ENCODE measurements at regions not wholly inside any gene's neighbourhood (a gene's known extent, or its start where the extent isn't known, plus 50 kb on each side); places are given as distances from the start of the nearest gene placed in this dataset.

GRCh38 chr2:144643537-144644336 lies 123.8 kb upstream of the ZEB2 start:
- H3K4me1 ChIP-seq (ENCODE audit: control insufficient read depth, insufficient read depth, low read length) = peaks cover 8% of the 10 kb centered on the region; the same call in 1 of the 2 replicates
- no peaks in the 10 kb centered on the region; the same call in 1 of the 2 replicates for H3K9me3 ChIP-seq (ENCODE audit: control insufficient read depth, insufficient read depth, low read depth, low read length)
- no peak overlapping the region for H3K4me3 ChIP-seq (ENCODE audit: low read depth, low read length)
- ChIA-PET POLR2A (no interaction called here), CTCF (no interaction called here)
- no peak overlapping the region for H3K27ac ChIP-seq (ENCODE audit: extremely low read depth, low read depth, low read length)
- H3K36me3 ChIP-seq (ENCODE audit: control insufficient read depth in 2 of 2, insufficient read depth in 1 of 2, low read length in 2 of 2) = no peaks in the 10 kb centered on the region
- no peak for TF ChIP-seq ZBTB11 (tag by site-specific recombination; conservative IDR thresholded peaks at IDR 0.05; ENCODE audit: low read depth)
- TF ChIP-seq ZBTB20 (tag by site-specific recombination; IDR thresholded peaks at IDR 0.05) = peak; percentile 82
- no peak for TF ChIP-seq PRDM4 (tag by site-specific recombination; IDR thresholded peaks at IDR 0.05)
- TF ChIP-seq ZNF837 (tag by site-specific recombination; IDR thresholded peaks at IDR 0.05) = no peak
- no peak for TF ChIP-seq HOXC10 (CRISPR knock-in tag; IDR thresholded peaks at IDR 0.05)
- TF ChIP-seq GLIS1 (tag by site-specific recombination; IDR thresholded peaks at IDR 0.05) = peak; percentile 95
- 0 out of 2 replicates have a peak, but pooled peaks have one; percentile 30 for TF ChIP-seq ZIC2 (tag by site-specific recombination; IDR thresholded peaks at IDR 0.05)
- TF ChIP-seq ZNF426 (tag by site-specific recombination; IDR thresholded peaks at IDR 0.05) = no peak
- no peak for TF ChIP-seq ZSCAN23 (tag by site-specific recombination; IDR thresholded peaks at IDR 0.05)
- no peak for TF ChIP-seq PBX3 (CRISPR knock-in tag; IDR thresholded peaks at IDR 0.05)
- peak; percentile 31; the same call in 1 of the 2 replicates for TF ChIP-seq ZNF843 (tag by site-specific recombination; IDR thresholded peaks at IDR 0.05)
- TF ChIP-seq ZNF157 (tag by site-specific recombination; IDR thresholded peaks at IDR 0.05) = no peak
- TF ChIP-seq ZNF214 (tag by site-specific recombination; IDR thresholded peaks at IDR 0.05; ENCODE audit: borderline replicate concordance) = no peak
- no peak for TF ChIP-seq ZNF48 (tag by site-specific recombination; IDR thresholded peaks at IDR 0.05)
- peak; percentile 34; the same call in 1 of the 2 replicates for TF ChIP-seq PRDM6 (tag by site-specific recombination; IDR thresholded peaks at IDR 0.05)
- no peak for TF ChIP-seq KLF16 (tag by site-specific recombination; IDR thresholded peaks at IDR 0.05)
- TF ChIP-seq WT1 (tag by site-specific recombination; IDR thresholded peaks at IDR 0.05) = no peak
- no peak for TF ChIP-seq ATF2 (tag by site-specific recombination; IDR thresholded peaks at IDR 0.05; ENCODE audit: low read depth)
- no peak for TF ChIP-seq YY2 (tag by site-specific recombination; IDR thresholded peaks at IDR 0.05)
- no peak for TF ChIP-seq ZNF610 (tag by site-specific recombination; IDR thresholded peaks at IDR 0.05; ENCODE audit: borderline replicate concordance)
- no peak for TF ChIP-seq ZNF670 (tag by site-specific recombination; IDR thresholded peaks at IDR 0.05; ENCODE audit: low read depth)

All from HEK293 (cell line).